Stomach (tissue), 4 donors: ENCODE measurements at regions not wholly inside any gene's neighbourhood (a gene's known extent, or its start where the extent isn't known, plus 50 kb on each side); places are given as distances from the start of the nearest gene placed in this dataset.

Source experiments
- CTCF ChIP-seq, 7 experiments: fragments of 450-650 bp in 4 of 7; fragments of 200-600 bp in 3 of 7; sonication (generic) in 3 of 7; IDR thresholded peaks; one replicate each; pipeline ENCODE4 v1.5.1; 2016 to 2019; ENCODE audit warnings: antibody characterized with exemption in 7 of 7, control low read depth in 2 of 7, mild to moderate bottlenecking in 1 of 7
- EP300 ChIP-seq: sonication (generic); formaldehyde crosslinking; IDR thresholded peaks from one replicate; pipeline ENCODE4 v1.6.1; 2017; ENCODE audit warnings: antibody characterized with exemption
- POLR2A ChIP-seq, 4 donors: fragments of 450-650 bp; IDR thresholded peaks; one replicate each; pipeline ENCODE4 v1.6.1; 2016; ENCODE audit warnings: antibody characterized with exemption in 4 of 4, control low read depth in 2 of 4, mild to moderate bottlenecking in 1 of 4, moderate library complexity in 1 of 4
- POLR2AphosphoS5 ChIP-seq, 3 donors: sonication (generic); formaldehyde crosslinking; IDR thresholded peaks; one replicate each; pipeline ENCODE4 v1.6.1; 2016; ENCODE audit warnings: antibody characterized with exemption in 3 of 3

GRCh38 chr11:115873813-115874212 is 369.6 kb upstream of the CADM1 start:
- TF ChIP-seq CTCF (IDR thresholded peaks at IDR 0.05) (no peak), POLR2A (IDR thresholded peaks at IDR 0.05) (no peak), EP300 (no peak), POLR2AphosphoS5 (IDR thresholded peaks at IDR 0.05) (no peak)
